HG02571 (cell line): ENCODE measurements at regions not wholly inside any gene's neighbourhood (a gene's known extent, or its start where the extent isn't known, plus 50 kb on each side); places are given as distances from the start of the nearest gene placed in this dataset.
A peak's percentile ranks its signal among the peaks of the same experiment; 100 is the strongest.

Experiments used
- ATAC-seq: cut with Tn5 transposase; IDR thresholded peaks from one replicate; pipeline ENCODE4 v1.9.1; 2021; ENCODE audit warnings: mild to moderate bottlenecking, moderate library complexity; ENCODE audit not compliant: unreplicated experiment

- no peak for ATAC-seq
Measured at GRCh38 chr12:69061574-69061973, 128.6 kb upstream of the CPM start.

- ATAC-seq, result no peak
Measured at GRCh38 chr12:69062621-69063237, 129.8 kb upstream of the CPM start.

GRCh38 chr12:69064734-69065443, 131.9 kb upstream of the CPM start:
- ATAC-seq, result no peak

- ATAC-seq, result no peak
Measured at GRCh38 chr12:69065775-69066174, 132.8 kb upstream of the CPM start.

GRCh38 chr12:69066492-69067373, 133.8 kb upstream of the CPM start:
- no peak for ATAC-seq

- ATAC-seq, result no peak
Measured at GRCh38 chr12:69067713-69068112, 134.7 kb upstream of the CPM start.

- ATAC-seq, result no peak
Measured at GRCh38 chr12:69068448-69068847, 135.5 kb upstream of the CPM start.

- ATAC-seq, result no peak
Measured at GRCh38 chr12:69069479-69069878, 136.5 kb upstream of the CPM start.

GRCh38 chr12:69070319-69071090, 137.5 kb upstream of the CPM start:
- peak; percentile 69 for ATAC-seq

- no peak for ATAC-seq
Measured at GRCh38 chr12:69071091-69071370, 138.1 kb upstream of the CPM start.

GRCh38 chr12:69073035-69073434, 140.1 kb upstream of the CPM start:
- ATAC-seq, result no peak

GRCh38 chr12:69074556-69075349, 141.8 kb upstream of the CPM start:
- no peak for ATAC-seq

- ATAC-seq, result no peak
Measured at GRCh38 chr12:69083689-69084088, 150.7 kb upstream of the CPM start.

GRCh38 chr12:69084816-69085378, 151.9 kb upstream of the CPM start:
- ATAC-seq, result no peak

GRCh38 chr12:69085852-69086251, 152.9 kb upstream of the CPM start:
- no peak for ATAC-seq

- ATAC-seq, result no peak
Measured at GRCh38 chr12:69087986-69088385, 151.4 kb upstream of the CPSF6 start.

GRCh38 chr12:69090722-69091121, 148.6 kb upstream of the CPSF6 start:
- ATAC-seq, result no peak

GRCh38 chr12:69091442-69092017, 147.8 kb upstream of the CPSF6 start:
- no peak for ATAC-seq

GRCh38 chr12:69092137-69092536, 147.2 kb upstream of the CPSF6 start:
- ATAC-seq, result no peak
